ENCODE measurements at regions not wholly inside any gene's neighbourhood (a gene's known extent, or its start where the extent isn't known, plus 50 kb on each side); places are given as distances from the start of the nearest gene placed in this dataset.

GRCh38 chr21:35338881-35339632, 290.0 kb upstream of the RUNX1 start:
- in situ Hi-C loops (cut with MboI; ENCODE audit: low sequenced_read_pairs), result no loop called here

GRCh38 chr21:35338281-35338680, 289.2 kb upstream of the RUNX1 start:
- in situ Hi-C loops (cut with MboI; ENCODE audit: low sequenced_read_pairs), result no loop called here

- in situ Hi-C loops (cut with MboI; ENCODE audit: low sequenced_read_pairs), result no loop called here
Measured at GRCh38 chr21:35337573-35337972, 288.5 kb upstream of the RUNX1 start.

- in situ Hi-C loops (cut with MboI; ENCODE audit: low sequenced_read_pairs), result no loop called here
Measured at GRCh38 chr21:35336534-35336933, 287.4 kb upstream of the RUNX1 start.

GRCh38 chr21:35335951-35336446, 286.9 kb upstream of the RUNX1 start:
- in situ Hi-C loops (cut with MboI; ENCODE audit: low sequenced_read_pairs), result no loop called here

- in situ Hi-C loops (cut with MboI; ENCODE audit: low sequenced_read_pairs), result no loop called here
Measured at GRCh38 chr21:35333831-35334618, 284.9 kb upstream of the RUNX1 start.

GRCh38 chr21:35332841-35333426, 283.8 kb upstream of the RUNX1 start:
- in situ Hi-C loops (cut with MboI; ENCODE audit: low sequenced_read_pairs), result no loop called here

- in situ Hi-C loops (cut with MboI; ENCODE audit: low sequenced_read_pairs), result no loop called here
Measured at GRCh38 chr21:35329940-35330660, 281.0 kb upstream of the RUNX1 start.

- in situ Hi-C loops (cut with MboI; ENCODE audit: low sequenced_read_pairs), result no loop called here
Measured at GRCh38 chr21:35328856-35329455, 279.9 kb upstream of the RUNX1 start.

- in situ Hi-C loops (cut with MboI; ENCODE audit: low sequenced_read_pairs), result no loop called here
Measured at GRCh38 chr21:35326677-35327076, 277.6 kb upstream of the RUNX1 start.

- in situ Hi-C loops (cut with MboI; ENCODE audit: low sequenced_read_pairs), result no loop called here
Measured at GRCh38 chr21:35325953-35326352, 276.9 kb upstream of the RUNX1 start.

- in situ Hi-C loops (cut with MboI; ENCODE audit: low sequenced_read_pairs), result no loop called here
Measured at GRCh38 chr21:35324372-35325220, 275.5 kb upstream of the RUNX1 start.

GRCh38 chr21:35323947-35324346, 274.8 kb upstream of the RUNX1 start:
- in situ Hi-C loops (cut with MboI; ENCODE audit: low sequenced_read_pairs), result no loop called here

GRCh38 chr21:35321322-35322200, 272.5 kb upstream of the RUNX1 start:
- in situ Hi-C loops (cut with MboI; ENCODE audit: low sequenced_read_pairs), result no loop called here

GRCh38 chr21:35319684-35320283, 270.7 kb upstream of the RUNX1 start:
- in situ Hi-C loops (cut with MboI; ENCODE audit: low sequenced_read_pairs), result no loop called here

- in situ Hi-C loops (cut with MboI; ENCODE audit: low sequenced_read_pairs), result no loop called here
Measured at GRCh38 chr21:35316933-35317332, 267.8 kb upstream of the RUNX1 start.

GRCh38 chr21:35316456-35316855, 267.4 kb upstream of the RUNX1 start:
- in situ Hi-C loops (cut with MboI; ENCODE audit: low sequenced_read_pairs), result no loop called here

- in situ Hi-C loops (cut with MboI; ENCODE audit: low sequenced_read_pairs), result no loop called here
Measured at GRCh38 chr21:35314857-35315582, 265.9 kb upstream of the RUNX1 start.
